Pancreas (tissue), 10 donors: ENCODE measurements at regions not wholly inside any gene's neighbourhood (a gene's known extent, or its start where the extent isn't known, plus 50 kb on each side); places are given as distances from the start of the nearest gene placed in this dataset.
"Not testable (repeated sequence)": the region's sequence is repeated elsewhere in the genome, so short reads cannot be mapped to it uniquely, and the experiment has no call there.

Experiments
- ATAC-seq, 4 donors: fragments of 200-7000 bp; cut with Tn5 transposase; one replicate each; pipeline versions ENCODE4 v1.8.0 to v1.9.1; 2020; ENCODE audit warnings: mild to moderate bottlenecking in 4 of 4, moderate library complexity in 4 of 4
- DNase-seq, 6 donors: peaks; one replicate each; pipeline ENCODE4 v3.0.0-alpha.2; 2020
- FAIRE-seq: peaks from 2 replicates; lab custom pipeline; 2012; peaks lifted over from hg19 to GRCh38; lab: Jason Lieb, UNC
- H3K27ac ChIP-seq, 4 donors: fragments of 200-600 bp; sonication (generic); 1 replicate in 3 of 4; 2 replicates in 1 of 4; pipeline versions ENCODE4 v1.5.0 to v1.8.0; 2020
- H3K27me3 ChIP-seq, 4 donors: fragments of 200-600 bp; one replicate each; pipeline ENCODE4 v1.8.0; 2021
- H3K36me3 ChIP-seq, 3 donors: fragments of 200-600 bp; sonication (generic) in 1 of 3; one replicate each; pipeline versions ENCODE4 v1.5.0 to v1.8.0; 2020 to 2021
- H3K4me1 ChIP-seq, 3 donors: fragments of 200-600 bp; one replicate each; pipeline ENCODE4 v1.8.0; 2021
- H3K4me3 ChIP-seq, 4 donors: fragments of 200-600 bp; sonication (generic) in 2 of 4; one replicate each; pipeline versions ENCODE4 v1.5.0 to v1.8.0; 2020 to 2021
- H3K9me3 ChIP-seq, 4 donors: fragments of 200-600 bp; one replicate each; pipeline ENCODE4 v1.8.0; 2021
- WGBS, 2 donors: extraction: QIAGEN DNeasy Blood & Tissue Kit; methylation state at CpG; one replicate each; pipeline ENCODE4 v1.1.7; 2013; 5-methylcytosine and 5-hydroxymethylcytosine counted together
- intact Hi-C, 3 donors: fragments of 100-400 bp; cut with DNase I; formaldehyde crosslinking; loops; one replicate each; pipeline versions ENCODE4 v1.11.1 to v1.14.2; 2022
- TF ChIP-seq, protein P1 (sequence below), 4 donors: fragments of 200-600 bp; sonication (generic) in 3 of 4; IDR thresholded peaks; one replicate each; pipeline versions ENCODE4 v1.5.0 to v1.8.0; 2021; ENCODE audit warnings: antibody characterized with exemption in 4 of 4
- donor health status: healthy with polysubstance abuse.
- donor health status: DM: no; HTN: no; CAD: no; lungs with moderate emphysema.
- donor health status: DM: no; HTN: no; CAD: no.
- donor health status: control.
- donor health status: control.
- donor health status: Bipolar disorder and iron deficiency.
- donor health status: DM: yes; HTN: yes; CAD: no.
- donor health status: DM: no; HTN: no; CAD: no.
- donor health status: DM: no; HTN: no; CAD: no.
- donor health status: DM: yes; HTN: yes; CAD: no.

- peak; percentile 34 for FAIRE-seq
- WGBS, 2 donors = 25 to 32% methylated on average over 4 of the region's 4 CpGs
- H3K36me3 ChIP-seq, H3K27me3 ChIP-seq, H3K4me1 ChIP-seq, H3K9me3 ChIP-seq, H3K27ac ChIP-seq, intact Hi-C loops, DNase-seq, ATAC-seq, H3K4me3 ChIP-seq: not testable (repeated sequence)
Measured at GRCh38 chr2:90123409-90123808, 1431.9 kb downstream of the RPIA start.

GRCh38 chr2:90139046-90139445 lies 1447.6 kb downstream of the RPIA start:
- intact Hi-C loops, H3K4me3 ChIP-seq, H3K9me3 ChIP-seq, H3K27me3 ChIP-seq, DNase-seq, H3K27ac ChIP-seq, H3K36me3 ChIP-seq, H3K4me1 ChIP-seq, FAIRE-seq, ATAC-seq: not testable (repeated sequence)
- 56 to 58% methylated on average over 1 of the region's 1 CpG for WGBS, 2 donors

- FAIRE-seq, ATAC-seq, H3K27ac ChIP-seq, H3K27me3 ChIP-seq, H3K4me1 ChIP-seq, H3K9me3 ChIP-seq, DNase-seq, intact Hi-C loops, H3K36me3 ChIP-seq, H3K4me3 ChIP-seq: not testable (repeated sequence)
- 38 to 39% methylated on average over 5 of the region's 5 CpGs for WGBS, 2 donors
Measured at GRCh38 chr2:90141558-90141957, 1450.1 kb downstream of the RPIA start.

DNA sequence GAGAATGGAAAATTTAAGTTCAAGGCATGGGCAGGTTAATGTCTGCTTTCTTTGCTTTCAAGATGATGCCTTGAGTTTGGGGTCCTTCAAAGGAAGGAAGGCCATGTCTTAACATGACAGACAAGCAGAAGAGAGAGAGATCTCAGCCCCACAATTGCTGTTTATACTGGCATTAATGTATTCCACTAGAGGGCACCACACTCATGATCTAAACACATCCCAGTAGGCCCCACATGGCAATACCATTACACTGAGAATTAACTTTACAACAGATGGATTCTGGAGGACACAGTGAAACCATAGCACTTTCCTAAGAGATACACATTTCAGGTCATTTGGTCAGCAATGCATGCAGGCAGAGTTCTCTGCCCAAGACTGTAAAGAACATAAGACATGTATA lies 1460.3 kb downstream of the RPIA start:
- FAIRE-seq, H3K4me1 ChIP-seq, H3K27me3 ChIP-seq, H3K4me3 ChIP-seq, H3K9me3 ChIP-seq, H3K27ac ChIP-seq, H3K36me3 ChIP-seq, ATAC-seq, DNase-seq, intact Hi-C loops: not testable (repeated sequence)

GRCh38 chr2:90170978-90171377 lies 1479.5 kb downstream of the RPIA start:
- intact Hi-C loops, DNase-seq, H3K4me1 ChIP-seq, H3K36me3 ChIP-seq, ATAC-seq, H3K4me3 ChIP-seq, H3K27ac ChIP-seq, H3K27me3 ChIP-seq, FAIRE-seq, H3K9me3 ChIP-seq: not testable (repeated sequence)
- 67 to 84% methylated on average over 1 of the region's 1 CpG for WGBS, 2 donors

DNA sequence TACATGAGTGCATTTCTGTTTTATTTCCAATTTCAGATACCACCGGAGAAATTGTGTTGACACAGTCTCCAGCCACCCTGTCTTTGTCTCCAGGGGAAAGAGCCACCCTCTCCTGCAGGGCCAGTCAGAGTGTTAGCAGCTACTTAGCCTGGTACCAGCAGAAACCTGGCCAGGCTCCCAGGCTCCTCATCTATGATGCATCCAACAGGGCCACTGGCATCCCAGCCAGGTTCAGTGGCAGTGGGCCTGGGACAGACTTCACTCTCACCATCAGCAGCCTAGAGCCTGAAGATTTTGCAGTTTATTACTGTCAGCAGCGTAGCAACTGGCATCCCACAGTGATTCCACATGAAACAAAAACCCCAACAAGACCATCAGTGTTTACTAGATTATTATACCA lies 1481.6 kb downstream of the RPIA start:
- FAIRE-seq, DNase-seq, H3K9me3 ChIP-seq, intact Hi-C loops, H3K27me3 ChIP-seq, H3K4me1 ChIP-seq, H3K36me3 ChIP-seq, H3K27ac ChIP-seq, ATAC-seq, H3K4me3 ChIP-seq: not testable (repeated sequence)
- 60 to 65% methylated on average over 2 of the region's 2 CpGs for WGBS, 2 donors

DNA sequence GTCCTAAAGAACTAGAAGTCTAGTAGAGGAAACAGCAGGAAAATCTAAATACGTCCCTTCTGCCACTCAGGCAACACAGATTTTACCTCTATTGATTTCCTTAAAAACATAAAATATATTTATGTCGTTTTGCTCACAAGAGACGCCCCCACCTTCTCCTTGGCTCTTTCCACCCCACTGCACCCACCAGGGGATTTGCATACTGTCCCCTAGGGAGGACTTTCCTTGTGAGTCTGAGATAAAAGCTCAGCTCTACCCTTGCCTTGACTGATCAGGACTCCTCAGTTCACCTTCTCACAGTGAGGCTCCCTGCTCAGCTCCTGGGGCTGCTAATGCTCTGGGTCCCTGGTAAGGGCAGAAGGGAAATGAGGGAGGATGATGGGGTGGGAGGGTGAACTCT lies 1488.1 kb downstream of the RPIA start:
- H3K27ac ChIP-seq, H3K4me3 ChIP-seq, intact Hi-C loops, H3K4me1 ChIP-seq, H3K36me3 ChIP-seq, ATAC-seq, H3K9me3 ChIP-seq, FAIRE-seq, H3K27me3 ChIP-seq, DNase-seq: not testable (repeated sequence)
- WGBS, 2 donors = 12 to 35% methylated on average over 2 of the region's 3 CpGs

GRCh38 chr2:90207454-90208058 lies 1516.1 kb downstream of the RPIA start:
- WGBS, 2 donors = 6 to 11% methylated on average over 1 of the region's 1 CpG
- peak in 3 of 4 donors; percentile 44 to 79 (median 56) for ATAC-seq
- H3K27ac ChIP-seq = no peak overlapping the region
- intact Hi-C loops = no loop called here
- peaks cover 0 to 9% (median 0%) of the 10 kb centered on the region in 4 donors for H3K27me3 ChIP-seq
- no peak overlapping the region for H3K4me3 ChIP-seq
- H3K9me3 ChIP-seq = no peaks in the 10 kb centered on the region
- DNase-seq = no peak
- H3K4me1 ChIP-seq = no peaks in the 10 kb centered on the region
- no peak for FAIRE-seq
- no peaks in the 10 kb centered on the region for H3K36me3 ChIP-seq
- TF ChIP-seq, protein P1, sequence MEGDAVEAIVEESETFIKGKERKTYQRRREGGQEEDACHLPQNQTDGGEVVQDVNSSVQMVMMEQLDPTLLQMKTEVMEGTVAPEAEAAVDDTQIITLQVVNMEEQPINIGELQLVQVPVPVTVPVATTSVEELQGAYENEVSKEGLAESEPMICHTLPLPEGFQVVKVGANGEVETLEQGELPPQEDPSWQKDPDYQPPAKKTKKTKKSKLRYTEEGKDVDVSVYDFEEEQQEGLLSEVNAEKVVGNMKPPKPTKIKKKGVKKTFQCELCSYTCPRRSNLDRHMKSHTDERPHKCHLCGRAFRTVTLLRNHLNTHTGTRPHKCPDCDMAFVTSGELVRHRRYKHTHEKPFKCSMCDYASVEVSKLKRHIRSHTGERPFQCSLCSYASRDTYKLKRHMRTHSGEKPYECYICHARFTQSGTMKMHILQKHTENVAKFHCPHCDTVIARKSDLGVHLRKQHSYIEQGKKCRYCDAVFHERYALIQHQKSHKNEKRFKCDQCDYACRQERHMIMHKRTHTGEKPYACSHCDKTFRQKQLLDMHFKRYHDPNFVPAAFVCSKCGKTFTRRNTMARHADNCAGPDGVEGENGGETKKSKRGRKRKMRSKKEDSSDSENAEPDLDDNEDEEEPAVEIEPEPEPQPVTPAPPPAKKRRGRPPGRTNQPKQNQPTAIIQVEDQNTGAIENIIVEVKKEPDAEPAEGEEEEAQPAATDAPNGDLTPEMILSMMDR (IDR thresholded peaks at IDR 0.05) = peak in 2 of 4 donors; percentile 19 to 21
